SK-N-SH (cell line): ENCODE measurements at regions not wholly inside any gene's neighbourhood (a gene's known extent, or its start where the extent isn't known, plus 50 kb on each side); places are given as distances from the start of the nearest gene placed in this dataset.

Experiments used
- CTCF ChIA-PET: fragments of 300-600, 350-600 bp; formaldehyde crosslinking; extraction: SDS; loops from one replicate; lab custom pipeline; 2021; lab: Yijun Ruan, JAX
- POLR2A ChIA-PET: fragments of 350-600 bp; sonication (Branson Sonifier 250); formaldehyde crosslinking; extraction: SDS; loops from one replicate; lab custom pipeline; 2020; ENCODE audit warnings: antibody characterized with exemption, inconsistent platforms; lab: Yijun Ruan, JAX
- DNase-seq: peaks from one replicate; pipeline ENCODE4 v3.0.0; 2012
- H2AFZ ChIP-seq: fragments of 200-600 bp; sonication (generic); 2 replicates; pipeline ENCODE4 v1.8.1; 2016; ENCODE audit warnings: antibody characterized with exemption, mild to moderate bottlenecking, low read depth
- H3F3A ChIP-seq: fragments of 200-600 bp; sonication (generic); replicated peaks from 2 replicates; pipeline ENCODE3; 2016; ENCODE audit warnings: antibody characterized with exemption, mild to moderate bottlenecking; ENCODE audit not compliant: insufficient read depth
- H3K27ac ChIP-seq, 2 experiments: fragments of 200-500 bp in 1 of 2; fragments of 200-600 bp in 1 of 2; sonication (Bioruptor generic) in 1 of 2; sonication (generic), shearing (Covaris generic) in 1 of 2; 2 replicates each; pipeline versions ENCODE4 v1.5.1 to v1.6.1; 2014 to 2016; ENCODE audit warnings: low read depth in 2 of 2, inconsistent platforms in 1 of 2, low read length in 1 of 2, mild to moderate bottlenecking in 1 of 2, mixed read lengths in 1 of 2
- H3K27me3 ChIP-seq: fragments of 200-600 bp; sonication (generic), shearing (Covaris generic); 2 replicates; pipeline ENCODE4 v1.6.1; 2016; ENCODE audit warnings: mixed run types; ENCODE audit not compliant: insufficient read depth
- H3K36me3 ChIP-seq, 2 experiments: fragments of 200-500 bp in 1 of 2; fragments of 200-600 bp in 1 of 2; sonication (Bioruptor generic) in 1 of 2; sonication (generic) in 1 of 2; replicated peaks in 1 of 2; 2 replicates each; pipeline versions ENCODE3 to v1.5.1; 2014 to 2016; ENCODE audit warnings: low read length in 1 of 2, mild to moderate bottlenecking in 1 of 2; ENCODE audit not compliant: insufficient read depth in 2 of 2, control insufficient read depth in 1 of 2
- H3K4me1 ChIP-seq, 2 experiments: fragments of 200-500 bp in 1 of 2; fragments of 200-600 bp in 1 of 2; sonication (Bioruptor generic) in 1 of 2; sonication (generic), shearing (Covaris generic) in 1 of 2; 2 replicates each; pipeline versions ENCODE4 v1.5.1 to v1.6.1; 2014 to 2016; ENCODE audit warnings: low read depth in 1 of 2, low read length in 1 of 2, mixed run types in 1 of 2; ENCODE audit not compliant: insufficient read depth in 2 of 2, control insufficient read depth in 1 of 2
- H3K4me2 ChIP-seq: fragments of 200-600 bp; sonication (generic), shearing (Covaris generic); 2 replicates; pipeline ENCODE4 v1.6.1; 2017; ENCODE audit warnings: mixed run types
- H3K4me3 ChIP-seq, 2 experiments: fragments of 200-500 bp in 1 of 2; fragments of 200-600 bp in 1 of 2; sonication (Bioruptor generic) in 1 of 2; sonication (generic), shearing (Covaris generic) in 1 of 2; 2 replicates each; pipeline versions ENCODE4 v1.5.1 to v1.8.1; 2014 to 2016; ENCODE audit warnings: low read depth in 2 of 2, inconsistent platforms in 1 of 2, low read length in 1 of 2, mild to moderate bottlenecking in 1 of 2, mixed read lengths in 1 of 2, moderate library complexity in 1 of 2
- H3K79me2 ChIP-seq: fragments of 200-600 bp; sonication (generic); 2 replicates; pipeline ENCODE4 v1.8.1; 2017; ENCODE audit warnings: mild to moderate bottlenecking; ENCODE audit not compliant: insufficient read depth
- H3K9ac ChIP-seq: fragments of 200-600 bp; sonication (generic); 2 replicates; pipeline ENCODE4 v1.6.1; 2017; ENCODE audit warnings: mixed run types
- H3K9me2 ChIP-seq: fragments of 200-600 bp; sonication (generic); 2 replicates; pipeline ENCODE4 v1.6.1; 2017; ENCODE audit warnings: mixed run types
- H3K9me3 ChIP-seq: fragments of 200-600 bp; sonication (generic); 2 replicates; pipeline ENCODE4 v1.6.1; 2017; ENCODE audit warnings: mixed run types, mild to moderate bottlenecking, moderate library complexity
- H4K20me1 ChIP-seq: fragments of 200-600 bp; sonication (generic); 2 replicates; pipeline ENCODE4 v1.6.1; 2017; ENCODE audit warnings: mild to moderate bottlenecking, mixed run types; ENCODE audit not compliant: insufficient read depth
- EP300 ChIP-seq, 2 experiments: IDR thresholded peaks; 2 replicates each; pipeline versions ENCODE4 v1.4.0 to v1.6.1; 2012; ENCODE audit warnings: borderline replicate concordance in 1 of 2, low read depth in 1 of 2, low read length in 1 of 2
- FOXM1 ChIP-seq: IDR thresholded peaks from 2 replicates; pipeline ENCODE4 v1.4.0; 2012; ENCODE audit warnings: low read depth, mild to moderate bottlenecking
- JUND ChIP-seq: IDR thresholded peaks from 2 replicates; pipeline ENCODE4 v1.4.0; 2012
- POLR2AphosphoS5 ChIP-seq: IDR thresholded peaks from 2 replicates; pipeline ENCODE4 v1.6.1; 2012; ENCODE audit warnings: low read depth, low read length
- RFX5 ChIP-seq: IDR thresholded peaks from 2 replicates; pipeline ENCODE4 v1.6.1; 2012; ENCODE audit warnings: mild to moderate bottlenecking, improper control_type of control experiment, low read length
- RXRA ChIP-seq: IDR thresholded peaks from 2 replicates; pipeline ENCODE4 v1.4.0; 2012; ENCODE audit warnings: low read depth, mild to moderate bottlenecking, borderline replicate concordance
- SIN3A ChIP-seq: IDR thresholded peaks from 2 replicates; pipeline ENCODE4 v1.6.1; 2012; ENCODE audit warnings: low read depth, mild to moderate bottlenecking, low read length, moderate library complexity, borderline replicate concordance
- TAF1 ChIP-seq: IDR thresholded peaks from 2 replicates; pipeline ENCODE4 v1.6.1; 2012; ENCODE audit warnings: low read depth, mild to moderate bottlenecking, low read length, moderate library complexity, borderline replicate concordance
- TCF12 ChIP-seq: IDR thresholded peaks from 2 replicates; pipeline ENCODE4 v1.4.0; 2012
- WGBS: methylation state at CpG from one replicate; pipeline ENCODE4 v1.1.6; 2017; ENCODE audit warnings: low lambda C conversion rate; 5-methylcytosine and 5-hydroxymethylcytosine counted together
- TF ChIP-seq, protein P1 (sequence below): fragments of 150-350 bp; IDR thresholded peaks from 2 replicates; pipeline ENCODE4 v1.6.1; 2016; ENCODE audit warnings: mild to moderate bottlenecking, low read depth, low read length
- TF ChIP-seq, protein P2 (sequence below): fragments of 150-350 bp; IDR thresholded peaks from 2 replicates; pipeline ENCODE4 v1.6.1; 2017; ENCODE audit warnings: antibody characterized with exemption, low read length, low read depth, borderline replicate concordance
- TF ChIP-seq, protein P3 (sequence below): IDR thresholded peaks from 2 replicates; pipeline ENCODE4 v1.4.0; 2012; ENCODE audit warnings: low read depth
- TF ChIP-seq, protein P4 (sequence below): fragments of 200-600 bp; sonication (generic); IDR thresholded peaks from 2 replicates; pipeline ENCODE4 v1.6.1; 2017; ENCODE audit warnings: antibody characterized with exemption, mild to moderate bottlenecking, moderate library complexity
- TF ChIP-seq, protein P5 (sequence below): IDR thresholded peaks from 2 replicates; pipeline ENCODE4 v1.4.0; 2012; ENCODE audit warnings: low read depth, borderline replicate concordance

DNA sequence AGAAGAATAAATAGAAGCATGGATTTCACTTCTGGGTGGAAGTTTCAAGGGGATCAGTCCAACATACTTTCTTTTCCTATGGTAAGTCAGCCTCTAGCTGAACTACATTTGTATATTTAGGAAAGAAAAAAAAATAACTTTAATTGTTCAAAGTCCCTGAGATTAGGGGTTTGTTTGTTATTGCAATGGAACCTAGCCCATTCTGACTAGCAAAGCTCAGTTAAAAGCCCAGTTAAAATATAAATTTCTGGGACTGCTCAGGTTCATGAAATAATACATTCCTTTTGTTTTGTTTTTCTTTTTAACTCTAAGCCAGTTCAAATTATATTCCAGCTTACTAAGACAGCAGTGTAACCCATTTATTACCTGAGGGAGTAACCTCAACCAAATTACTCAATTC lies 2069.6 kb upstream of the CELF4 start:
- H3K4me3 ChIP-seq = no peak overlapping the region
- POLR2A ChIA-PET = no interaction called here

DNA sequence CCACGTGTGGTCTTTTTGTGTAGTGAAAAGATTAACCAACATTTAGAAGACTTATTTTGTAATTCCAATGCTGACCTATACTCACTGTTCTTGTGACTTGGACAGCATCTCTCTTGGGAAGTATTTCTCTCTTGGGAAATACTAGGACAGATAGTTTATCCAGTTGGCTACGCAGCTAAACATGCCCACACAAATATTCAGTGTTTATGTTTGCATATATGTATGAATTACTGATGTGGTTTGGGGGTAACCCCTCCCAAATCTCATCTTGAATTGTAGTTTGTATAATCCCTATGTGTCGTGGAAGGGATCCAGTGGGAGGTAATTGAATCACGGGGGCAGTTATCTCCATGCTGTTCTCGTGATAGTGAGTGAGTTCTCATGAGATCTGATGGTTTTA lies 2062.3 kb upstream of the CELF4 start:
- WGBS = 48% methylated on average over 4 of the region's 5 CpGs
- Histone ChIP-seq H3K27ac (no peak overlapping the region), H2AFZ (no peak overlapping the region), H3K79me2 (no peaks in the 10 kb centered on the region), H3K9me2 (no peaks in the 10 kb centered on the region), H4K20me1 (no peaks in the 10 kb centered on the region), H3K9me3 (no peaks in the 10 kb centered on the region), H3K4me3 (no peak overlapping the region), H3K4me1 (no peaks in the 10 kb centered on the region), H3K4me2 (no peak overlapping the region), H3F3A (no peaks in the 10 kb centered on the region), H3K9ac (no peak overlapping the region), H3K27me3 (no peaks in the 10 kb centered on the region), H3K36me3 (no peaks in the 10 kb centered on the region)
- DNase-seq = no peak
- CTCF ChIA-PET = no interaction called here
- TF ChIP-seq, protein P1, sequence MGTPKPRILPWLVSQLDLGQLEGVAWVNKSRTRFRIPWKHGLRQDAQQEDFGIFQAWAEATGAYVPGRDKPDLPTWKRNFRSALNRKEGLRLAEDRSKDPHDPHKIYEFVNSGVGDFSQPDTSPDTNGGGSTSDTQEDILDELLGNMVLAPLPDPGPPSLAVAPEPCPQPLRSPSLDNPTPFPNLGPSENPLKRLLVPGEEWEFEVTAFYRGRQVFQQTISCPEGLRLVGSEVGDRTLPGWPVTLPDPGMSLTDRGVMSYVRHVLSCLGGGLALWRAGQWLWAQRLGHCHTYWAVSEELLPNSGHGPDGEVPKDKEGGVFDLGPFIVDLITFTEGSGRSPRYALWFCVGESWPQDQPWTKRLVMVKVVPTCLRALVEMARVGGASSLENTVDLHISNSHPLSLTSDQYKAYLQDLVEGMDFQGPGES = no peak
- TF ChIP-seq RXRA = no peak
- TF ChIP-seq, protein P2, sequence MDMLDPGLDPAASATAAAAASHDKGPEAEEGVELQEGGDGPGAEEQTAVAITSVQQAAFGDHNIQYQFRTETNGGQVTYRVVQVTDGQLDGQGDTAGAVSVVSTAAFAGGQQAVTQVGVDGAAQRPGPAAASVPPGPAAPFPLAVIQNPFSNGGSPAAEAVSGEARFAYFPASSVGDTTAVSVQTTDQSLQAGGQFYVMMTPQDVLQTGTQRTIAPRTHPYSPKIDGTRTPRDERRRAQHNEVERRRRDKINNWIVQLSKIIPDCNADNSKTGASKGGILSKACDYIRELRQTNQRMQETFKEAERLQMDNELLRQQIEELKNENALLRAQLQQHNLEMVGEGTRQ = no peak
- TF ChIP-seq RFX5 = no peak
- TF ChIP-seq JUND = no peak
- TF ChIP-seq, protein P3, sequence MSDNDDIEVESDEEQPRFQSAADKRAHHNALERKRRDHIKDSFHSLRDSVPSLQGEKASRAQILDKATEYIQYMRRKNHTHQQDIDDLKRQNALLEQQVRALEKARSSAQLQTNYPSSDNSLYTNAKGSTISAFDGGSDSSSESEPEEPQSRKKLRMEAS = no peak
- TF ChIP-seq, protein P4, sequence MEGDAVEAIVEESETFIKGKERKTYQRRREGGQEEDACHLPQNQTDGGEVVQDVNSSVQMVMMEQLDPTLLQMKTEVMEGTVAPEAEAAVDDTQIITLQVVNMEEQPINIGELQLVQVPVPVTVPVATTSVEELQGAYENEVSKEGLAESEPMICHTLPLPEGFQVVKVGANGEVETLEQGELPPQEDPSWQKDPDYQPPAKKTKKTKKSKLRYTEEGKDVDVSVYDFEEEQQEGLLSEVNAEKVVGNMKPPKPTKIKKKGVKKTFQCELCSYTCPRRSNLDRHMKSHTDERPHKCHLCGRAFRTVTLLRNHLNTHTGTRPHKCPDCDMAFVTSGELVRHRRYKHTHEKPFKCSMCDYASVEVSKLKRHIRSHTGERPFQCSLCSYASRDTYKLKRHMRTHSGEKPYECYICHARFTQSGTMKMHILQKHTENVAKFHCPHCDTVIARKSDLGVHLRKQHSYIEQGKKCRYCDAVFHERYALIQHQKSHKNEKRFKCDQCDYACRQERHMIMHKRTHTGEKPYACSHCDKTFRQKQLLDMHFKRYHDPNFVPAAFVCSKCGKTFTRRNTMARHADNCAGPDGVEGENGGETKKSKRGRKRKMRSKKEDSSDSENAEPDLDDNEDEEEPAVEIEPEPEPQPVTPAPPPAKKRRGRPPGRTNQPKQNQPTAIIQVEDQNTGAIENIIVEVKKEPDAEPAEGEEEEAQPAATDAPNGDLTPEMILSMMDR = no peak
- TF ChIP-seq TCF12 = no peak
- no peak for TF ChIP-seq EP300 (IDR thresholded peaks at IDR 0.05; ENCODE audit: borderline replicate concordance in 1 of 2, low read depth in 1 of 2, low read length in 1 of 2)
- TF ChIP-seq, protein P5, sequence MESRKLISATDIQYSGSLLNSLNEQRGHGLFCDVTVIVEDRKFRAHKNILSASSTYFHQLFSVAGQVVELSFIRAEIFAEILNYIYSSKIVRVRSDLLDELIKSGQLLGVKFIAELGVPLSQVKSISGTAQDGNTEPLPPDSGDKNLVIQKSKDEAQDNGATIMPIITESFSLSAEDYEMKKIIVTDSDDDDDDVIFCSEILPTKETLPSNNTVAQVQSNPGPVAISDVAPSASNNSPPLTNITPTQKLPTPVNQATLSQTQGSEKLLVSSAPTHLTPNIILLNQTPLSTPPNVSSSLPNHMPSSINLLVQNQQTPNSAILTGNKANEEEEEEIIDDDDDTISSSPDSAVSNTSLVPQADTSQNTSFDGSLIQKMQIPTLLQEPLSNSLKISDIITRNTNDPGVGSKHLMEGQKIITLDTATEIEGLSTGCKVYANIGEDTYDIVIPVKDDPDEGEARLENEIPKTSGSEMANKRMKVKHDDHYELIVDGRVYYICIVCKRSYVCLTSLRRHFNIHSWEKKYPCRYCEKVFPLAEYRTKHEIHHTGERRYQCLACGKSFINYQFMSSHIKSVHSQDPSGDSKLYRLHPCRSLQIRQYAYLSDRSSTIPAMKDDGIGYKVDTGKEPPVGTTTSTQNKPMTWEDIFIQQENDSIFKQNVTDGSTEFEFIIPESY = no peak
- no peak for TF ChIP-seq POLR2AphosphoS5
- POLR2A ChIA-PET = no interaction called here

More for the DNA sequence above, 2069.6 kb upstream of the CELF4 start:
- TF ChIP-seq SIN3A (no peak), FOXM1 (no peak), TAF1 (no peak)
- TF ChIP-seq, protein P3 = no peak
- H3K9ac ChIP-seq = no peak overlapping the region
- CTCF ChIA-PET = no interaction called here
- no peaks in the 10 kb centered on the region for H4K20me1 ChIP-seq
- no peaks in the 10 kb centered on the region for H3K36me3 ChIP-seq
- DNase-seq = no peak
- no peaks in the 10 kb centered on the region for H3K9me3 ChIP-seq
- H3K27ac ChIP-seq = no peak overlapping the region
- H3K9me2 ChIP-seq = no peaks in the 10 kb centered on the region
- no peak overlapping the region for H2AFZ ChIP-seq
- H3F3A ChIP-seq = no peaks in the 10 kb centered on the region
- H3K79me2 ChIP-seq = no peaks in the 10 kb centered on the region
- no peaks in the 10 kb centered on the region for H3K27me3 ChIP-seq
- no peak overlapping the region for H3K4me2 ChIP-seq
- H3K4me1 ChIP-seq = no peaks in the 10 kb centered on the region
